ENCODE measurements at regions not wholly inside any gene's neighbourhood (a gene's known extent, or its start where the extent isn't known, plus 50 kb on each side); places are given as distances from the start of the nearest gene placed in this dataset.

DNA sequence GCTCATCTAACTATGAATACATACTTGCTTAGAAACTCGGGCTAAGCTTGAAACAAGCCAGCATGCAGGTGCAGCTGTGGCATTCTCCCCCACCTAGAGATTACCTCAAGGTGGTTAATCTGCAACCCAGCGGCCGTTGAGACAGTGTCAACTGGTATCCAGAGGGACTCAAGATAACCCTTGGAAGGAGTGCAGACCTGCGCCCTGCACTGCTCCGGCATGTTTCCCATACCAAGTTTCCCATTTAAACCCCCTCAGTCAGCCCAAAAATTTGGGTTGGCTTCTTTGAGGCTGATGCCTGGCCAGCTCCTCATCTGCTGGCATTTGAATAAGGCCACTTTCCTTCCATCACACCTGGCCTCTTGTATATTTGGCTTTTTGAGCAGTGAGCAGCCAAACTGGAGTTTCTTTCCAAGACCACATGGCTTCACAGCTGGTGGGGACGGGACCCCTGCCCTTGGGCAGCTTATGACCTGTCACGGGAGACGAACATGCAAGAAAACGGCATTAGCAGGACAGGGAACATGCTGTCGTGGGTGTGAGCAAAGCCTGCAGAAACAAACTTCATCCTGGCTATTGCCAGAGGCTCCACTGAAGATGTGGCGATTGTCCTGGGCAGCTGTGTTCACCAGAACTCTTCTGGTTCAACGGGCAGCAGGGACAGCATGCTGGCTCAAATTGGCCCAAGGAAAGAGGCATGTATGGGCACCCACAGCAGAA lies 98.2 kb downstream of the PLXNA1 start:
- DNase-seq (ENCODE audit: low read depth, low spot score) (no peak), FAIRE-seq (no peak)
- no peak overlapping the region for H3K4me2 ChIP-seq (ENCODE audit: insufficient read depth, low read length)
- no TSS peak for BruUV-seq (replicated peaks)
- H3K9me3 ChIP-seq (replicated peaks; ENCODE audit: control insufficient read depth, insufficient read depth, low read length) = no peaks in the 10 kb centered on the region
- no peaks in the 10 kb centered on the region for H3K4me1 ChIP-seq (ENCODE audit: control insufficient read depth, extremely low read depth, insufficient read depth, low read length)
- no peak overlapping the region for H3K4me3 ChIP-seq (replicated peaks in 1 of 3; ENCODE audit: insufficient read depth in 1 of 3, low read depth in 1 of 3, low read length in 3 of 3)
- no peak overlapping the region for H2AFZ ChIP-seq (ENCODE audit: low read depth, low read length)
- H3K9ac ChIP-seq (replicated peaks; ENCODE audit: extremely low read depth, insufficient read depth, low read length) = no peak overlapping the region
- H3K79me2 ChIP-seq (ENCODE audit: control insufficient read depth, insufficient read depth, low read length) = no peaks in the 10 kb centered on the region
- POLR2A ChIA-PET = no interaction called here
- TF ChIP-seq GATA2 (IDR thresholded peaks at IDR 0.05; ENCODE audit: insufficient read depth, insufficient read length, low read depth, low read length) = no peak
- no peak for TF ChIP-seq POLR2AphosphoS5 (IDR thresholded peaks at IDR 0.05; ENCODE audit: insufficient read depth, low read depth, low read length)
- no peak for TF ChIP-seq FOS (IDR thresholded peaks at IDR 0.05; ENCODE audit: borderline replicate concordance, insufficient read depth, low read length)
- no peak for TF ChIP-seq CTCF (IDR thresholded peaks at IDR 0.05; ENCODE audit: extremely low read depth in 1 of 2, insufficient read depth in 1 of 2, low read depth in 1 of 2, low read length in 2 of 2)
- TF ChIP-seq, protein P1, sequence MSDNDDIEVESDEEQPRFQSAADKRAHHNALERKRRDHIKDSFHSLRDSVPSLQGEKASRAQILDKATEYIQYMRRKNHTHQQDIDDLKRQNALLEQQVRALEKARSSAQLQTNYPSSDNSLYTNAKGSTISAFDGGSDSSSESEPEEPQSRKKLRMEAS (IDR thresholded peaks at IDR 0.05; ENCODE audit: insufficient read depth, insufficient read length) = no peak
- no peak for TF ChIP-seq EZH2 (IDR thresholded peaks at IDR 0.05; ENCODE audit: borderline replicate concordance, low read depth, low read length, severe bottlenecking)
- TF ChIP-seq POLR2A (IDR thresholded peaks at IDR 0.05; ENCODE audit: low read depth, low read length) = no peak
- TF ChIP-seq MYC (IDR thresholded peaks at IDR 0.05; ENCODE audit: low read depth, low read length) = no peak
- intact Hi-C loops (cut with micrococcal nuclease) = no loop called here
- no peaks in the 10 kb centered on the region for H3K27me3 ChIP-seq (ENCODE audit: control insufficient read depth in 2 of 2, insufficient read depth in 2 of 2, low read length in 2 of 2)
- H3K36me3 ChIP-seq (ENCODE audit: control insufficient read depth in 2 of 2, extremely low read depth in 1 of 2, insufficient read depth in 2 of 2, low read length in 2 of 2) = no peaks in the 10 kb centered on the region
- no peak overlapping the region for H3K27ac ChIP-seq (ENCODE audit: insufficient read depth, low read depth, low read length)
- dilution Hi-C loops (cut with MboI; ENCODE audit: extremely low pct_ligation_motif_present, low sequenced_read_pairs) = no loop called here
- H4K20me1 ChIP-seq (replicated peaks; ENCODE audit: control insufficient read depth, extremely low read depth, insufficient read depth, low read length) = no peaks in the 10 kb centered on the region
- CTCF ChIA-PET = no interaction called here
- no peaks in the 10 kb centered on the region for H3K9me1 ChIP-seq (replicated peaks; ENCODE audit: control insufficient read depth, extremely low read depth, insufficient read depth, low read length)
